ENCODE measurements at regions not wholly inside any gene's neighbourhood (a gene's known extent, or its start where the extent isn't known, plus 50 kb on each side); places are given as distances from the start of the nearest gene placed in this dataset.
"Not testable (repeated sequence)": the region's sequence is repeated elsewhere in the genome, so short reads cannot be mapped to it uniquely, and the experiment has no call there.

GRCh38 chr16:80274576-80275191, 266.1 kb upstream of the DYNLRB2 start:
- ATAC-seq: no peak
- DNase-seq: no peak
- intact Hi-C loops (cut with DNase I): no loop called here

GRCh38 chr16:80273635-80274538, 266.9 kb upstream of the DYNLRB2 start:
- ATAC-seq: no peak
- intact Hi-C loops (cut with DNase I): no loop called here
- DNase-seq: no peak

- ATAC-seq: no peak
- intact Hi-C loops (cut with DNase I): no loop called here
- DNase-seq: no peak
These were observed 275.0 kb upstream of the DYNLRB2 start for GRCh38 chr16:80265624-80266306.

- no peak for DNase-seq
- ATAC-seq: no peak
- intact Hi-C loops (cut with DNase I): no loop called here
These were observed 276.7 kb upstream of the DYNLRB2 start for GRCh38 chr16:80263848-80264694.

- intact Hi-C loops (cut with DNase I): no loop called here
- ATAC-seq (no peak), DNase-seq (no peak)
These were observed 277.5 kb upstream of the DYNLRB2 start for GRCh38 chr16:80263181-80263823.

GRCh38 chr16:80260906-80261311, 279.9 kb upstream of the DYNLRB2 start:
- intact Hi-C loops (cut with DNase I): no loop called here
- ATAC-seq: no peak
- DNase-seq: no peak

- ATAC-seq (no peak), DNase-seq (no peak)
- intact Hi-C loops (cut with DNase I): no loop called here
These were observed 281.4 kb upstream of the DYNLRB2 start for GRCh38 chr16:80259290-80259805.

GRCh38 chr16:80258407-80258806, 282.4 kb upstream of the DYNLRB2 start:
- ATAC-seq (no peak), DNase-seq (no peak)
- intact Hi-C loops (cut with DNase I): no loop called here

- intact Hi-C loops (cut with DNase I): no loop called here
- DNase-seq (no peak), ATAC-seq (no peak)
These were observed 285.8 kb upstream of the DYNLRB2 start for GRCh38 chr16:80254970-80255369.

GRCh38 chr16:80253741-80254140, 287.1 kb upstream of the DYNLRB2 start:
- DNase-seq: no peak
- intact Hi-C loops (cut with DNase I): no loop called here
- no peak for ATAC-seq

- DNase-seq (no peak), ATAC-seq (no peak)
- intact Hi-C loops (cut with DNase I): no loop called here
These were observed 290.4 kb upstream of the DYNLRB2 start for GRCh38 chr16:80250381-80250780.

GRCh38 chr16:80243303-80243702, 297.5 kb upstream of the DYNLRB2 start:
- DNase-seq; intact Hi-C loops (cut with DNase I); ATAC-seq: not testable (repeated sequence)

- DNase-seq; ATAC-seq; intact Hi-C loops (cut with DNase I): not testable (repeated sequence)
These were observed 298.5 kb upstream of the DYNLRB2 start for GRCh38 chr16:80242279-80242678.

- DNase-seq (no peak), ATAC-seq (peak in 1 of 2 donors; percentile 47)
- intact Hi-C loops (cut with DNase I): no loop called here
These were observed 307.5 kb upstream of the DYNLRB2 start for GRCh38 chr16:80233097-80233835.

GRCh38 chr16:80231888-80232287, 308.9 kb upstream of the DYNLRB2 start:
- no peak for DNase-seq
- intact Hi-C loops (cut with DNase I): no loop called here
- peak in 1 of 2 donors; percentile 89 for ATAC-seq

GRCh38 chr16:80231121-80231520, 309.7 kb upstream of the DYNLRB2 start:
- peak in 1 of 2 donors; percentile 49 for ATAC-seq
- intact Hi-C loops (cut with DNase I): no loop called here
- DNase-seq: no peak

GRCh38 chr16:80230328-80231120, 310.3 kb upstream of the DYNLRB2 start:
- DNase-seq (no peak), ATAC-seq (no peak)
- intact Hi-C loops (cut with DNase I): no loop called here
